Activated CD8-positive, alpha-beta memory T cell treated with anti-CD3 and anti-CD28 coated beads, Interleukin-2, amount 50 U/mL, for 48 hours (primary cell): ENCODE measurements at regions not wholly inside any gene's neighbourhood (a gene's known extent, or its start where the extent isn't known, plus 50 kb on each side); places are given as distances from the start of the nearest gene placed in this dataset.

ENCODE experiments used
- DNase-seq: peaks from one replicate; pipeline ENCODE4 v3.0.0-alpha.2; 2020

DNA sequence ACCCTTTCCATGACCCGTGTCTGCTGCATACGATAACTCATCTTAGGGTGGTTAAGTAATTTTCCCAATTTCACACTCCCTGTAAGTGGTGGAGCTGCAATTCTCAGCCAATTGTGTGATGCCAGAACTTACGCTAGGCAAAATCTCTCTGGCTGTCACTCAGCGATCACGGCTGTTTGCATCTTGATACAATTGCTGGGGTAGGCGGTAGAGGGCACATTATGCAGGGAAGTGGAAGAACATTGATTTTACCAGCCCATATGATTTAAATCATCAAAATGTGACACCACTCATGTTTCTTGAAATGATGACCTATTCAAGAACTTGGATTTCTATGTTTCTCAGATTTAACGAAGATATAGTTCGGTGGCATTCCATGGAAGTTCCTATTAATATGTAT is 108.7 kb upstream of the ADARB2 start:
- no peak for DNase-seq

DNA sequence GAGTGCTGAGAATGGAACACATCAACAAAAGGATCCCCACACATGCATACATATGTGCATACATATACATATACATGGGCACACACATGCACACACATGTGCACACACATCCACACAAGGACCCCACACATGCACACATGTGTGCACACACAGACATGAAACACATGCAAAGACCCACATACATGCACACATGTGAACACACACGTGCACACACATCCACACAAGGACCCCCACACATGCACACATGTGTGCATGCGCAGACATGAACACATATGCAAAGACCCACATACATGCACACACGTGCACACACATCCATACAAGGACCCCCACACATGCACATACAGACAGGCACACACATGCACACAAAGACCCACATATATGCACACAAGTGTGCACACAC is 104.4 kb upstream of the ADARB2 start:
- DNase-seq, result no peak

DNA sequence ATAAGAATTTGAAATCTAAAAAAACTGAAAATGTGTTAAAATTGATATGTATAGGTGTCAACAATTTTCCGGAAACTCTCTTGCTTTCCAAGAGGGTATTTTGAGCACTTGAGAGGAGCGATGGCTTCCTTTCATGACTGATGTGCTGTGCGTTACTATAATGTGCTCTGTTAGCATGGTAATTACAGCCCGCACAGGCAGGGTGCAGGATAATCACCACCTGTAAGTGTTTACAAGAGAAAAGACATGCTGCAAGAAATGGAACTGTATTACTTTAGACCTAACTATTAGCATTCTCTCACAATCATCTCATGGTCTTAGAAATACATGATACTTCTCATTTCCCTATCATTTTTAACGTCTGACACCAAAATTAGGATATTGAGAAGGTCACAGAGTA is 92.4 kb upstream of the ADARB2 start:
- no peak for DNase-seq

DNA sequence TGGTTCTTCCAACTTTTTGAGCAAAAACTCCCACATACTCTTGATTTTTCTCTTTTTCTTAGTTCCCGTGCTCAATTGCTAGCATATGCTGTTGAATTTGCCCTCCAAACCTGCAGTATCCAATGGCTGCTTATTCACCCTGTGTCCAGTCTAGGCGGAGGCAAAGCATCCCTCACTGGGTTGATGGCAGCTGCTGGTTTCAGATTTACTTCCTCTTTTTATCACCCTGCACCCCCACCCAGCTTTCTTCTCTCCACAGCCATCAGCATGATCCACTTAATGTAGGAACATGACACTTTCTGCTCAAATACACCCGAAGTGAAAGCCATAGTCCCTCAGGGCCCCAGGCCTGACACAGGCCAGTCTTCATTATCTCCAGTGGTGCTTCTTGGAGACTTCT is 87.6 kb upstream of the ADARB2 start:
- no peak for DNase-seq

DNA sequence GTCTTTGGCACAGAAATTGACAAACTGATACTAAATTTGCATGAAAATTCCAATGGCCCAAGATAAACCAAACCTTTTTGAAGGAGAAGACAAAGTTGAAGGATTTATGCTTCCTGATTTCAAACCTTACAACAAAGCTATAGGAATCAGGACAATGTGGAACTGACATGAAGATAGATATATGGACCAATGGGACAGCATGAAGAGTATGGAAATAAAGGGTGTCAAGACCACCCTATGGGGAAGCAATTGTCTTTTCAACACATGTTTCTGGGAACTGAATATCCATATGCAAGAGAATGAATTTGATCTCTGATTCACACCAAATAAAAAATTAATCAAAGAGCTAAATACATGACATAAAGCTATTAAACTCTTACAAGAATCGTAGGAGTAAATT is 77.2 kb upstream of the ADARB2 start:
- no peak for DNase-seq

DNA sequence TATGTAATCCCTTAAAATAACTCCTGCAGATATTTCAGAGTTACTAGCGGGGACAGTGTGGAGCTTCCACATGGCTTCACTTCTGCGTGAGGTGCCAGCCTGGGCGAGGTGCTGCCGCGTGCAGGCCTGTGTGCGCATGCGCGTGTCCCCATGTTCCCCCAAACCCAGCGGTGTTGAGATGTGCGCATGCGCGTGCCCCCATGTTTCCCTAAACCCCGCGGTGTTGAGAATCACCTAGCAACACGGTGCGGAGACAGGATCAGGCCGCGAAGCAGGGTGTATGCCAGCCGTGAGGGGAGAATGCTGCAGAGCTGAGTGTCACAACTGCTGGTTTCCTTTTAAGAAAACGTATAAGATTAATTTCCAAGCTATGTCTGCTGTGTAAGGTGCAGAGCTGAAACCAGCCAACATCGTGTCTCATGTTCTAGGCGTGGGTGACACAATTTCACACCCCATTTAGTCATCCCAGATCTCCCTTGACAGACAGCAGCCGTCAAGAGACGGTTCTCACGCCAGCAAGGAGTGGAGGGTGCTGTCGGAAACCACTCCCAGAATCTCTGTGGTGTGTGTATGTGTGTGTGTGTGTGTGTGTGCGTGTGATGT is 71.9 kb upstream of the ADARB2 start:
- no peak for DNase-seq

DNA sequence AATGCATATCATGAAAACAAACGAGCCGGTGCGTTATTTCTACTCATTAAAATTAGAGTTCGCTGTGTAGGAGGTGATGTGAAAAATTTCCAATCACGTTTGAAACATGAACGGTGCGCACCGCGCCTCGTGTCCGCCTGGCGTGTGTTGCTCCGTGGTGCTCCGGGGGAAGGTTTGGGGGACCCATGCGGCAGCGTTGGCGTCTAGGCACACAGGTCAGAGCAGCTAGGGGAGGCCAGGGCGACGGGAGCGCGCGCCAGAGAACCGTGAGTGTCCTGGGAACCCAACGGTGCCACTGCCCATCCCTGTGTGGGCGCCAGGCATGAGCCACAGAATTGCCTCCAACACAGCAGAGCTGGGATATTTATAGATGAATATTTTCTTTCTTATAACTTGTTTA is 70.6 kb upstream of the ADARB2 start:
- no peak for DNase-seq

DNA sequence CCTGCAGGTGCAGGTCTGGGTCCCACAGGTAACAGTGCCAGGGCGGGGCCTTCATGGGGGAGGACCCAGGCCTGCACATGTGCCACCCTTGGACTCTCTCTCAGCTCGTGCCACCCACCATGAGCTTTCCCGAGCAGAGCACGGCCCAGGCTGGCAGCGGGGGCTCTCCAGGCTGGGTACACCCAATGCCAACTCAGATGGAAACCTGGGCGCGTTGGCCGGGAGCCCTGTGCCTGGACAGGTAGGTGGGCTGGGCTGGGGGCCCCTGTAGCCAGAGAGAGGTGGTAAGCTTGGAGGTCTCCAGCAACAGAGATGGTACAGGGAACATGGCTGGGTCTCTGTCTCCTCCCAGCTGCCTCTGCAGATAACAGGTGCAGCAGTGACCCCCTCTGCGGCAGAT is 69.9 kb upstream of the ADARB2 start:
- DNase-seq, result no peak

DNA sequence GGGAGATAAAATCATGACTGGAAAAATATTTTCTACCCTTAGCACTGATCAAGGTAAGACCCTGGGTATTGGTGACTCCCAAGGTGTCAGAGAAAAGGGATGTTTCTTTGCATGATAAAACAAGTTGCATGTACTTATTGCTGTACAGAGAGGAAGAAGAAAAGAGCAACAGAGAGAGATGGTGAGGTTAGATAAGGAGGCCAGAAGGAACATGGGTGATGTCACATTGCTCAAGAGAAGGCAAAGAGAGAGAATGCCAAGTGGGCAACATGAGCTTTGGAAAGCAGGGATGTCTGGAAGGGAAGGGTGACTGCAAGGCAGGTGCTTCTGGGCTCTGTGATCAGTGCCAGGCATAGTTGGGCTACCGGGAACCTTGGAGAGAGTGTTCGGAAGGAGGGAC is 65.1 kb upstream of the ADARB2 start:
- DNase-seq, result no peak

DNA sequence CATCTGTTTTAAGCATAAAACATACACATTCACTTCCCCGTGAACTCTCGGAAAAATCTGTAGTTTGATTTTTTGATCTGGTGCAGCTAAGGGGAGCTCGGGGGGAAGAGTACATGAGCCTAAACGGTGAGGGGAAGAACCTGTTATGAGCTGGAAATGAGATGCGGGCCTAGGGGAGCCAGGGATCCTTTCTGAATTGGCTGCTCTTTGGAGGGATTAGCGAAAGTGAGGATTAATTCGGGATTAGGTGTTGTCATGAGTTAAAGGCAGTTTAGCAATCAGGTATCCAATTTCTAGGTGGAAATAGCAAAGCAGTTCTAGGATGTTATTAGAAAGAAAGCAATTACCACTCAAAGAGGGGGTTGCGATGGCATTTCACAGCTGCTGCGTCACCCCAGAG is 51.1 kb upstream of the ADARB2 start:
- no peak for DNase-seq
